Ovary (tissue), 3 donors: ENCODE measurements at regions not wholly inside any gene's neighbourhood (a gene's known extent, or its start where the extent isn't known, plus 50 kb on each side); places are given as distances from the start of the nearest gene placed in this dataset.

ENCODE experiments used
- POLR2A ChIP-seq: fragments of 450-650 bp; IDR thresholded peaks from one replicate; pipeline ENCODE4 v1.6.1; 2017; ENCODE audit warnings: antibody characterized with exemption, mild to moderate bottlenecking, moderate library complexity
- TF ChIP-seq, protein P1 (sequence below), 3 donors: fragments of 450-650 bp in 2 of 3; fragments of 200-600 bp in 1 of 3; IDR thresholded peaks; one replicate each; pipeline versions ENCODE4 v1.5.1 to v1.8.0; 2016 to 2022; ENCODE audit warnings: antibody characterized with exemption in 3 of 3, mild to moderate bottlenecking in 1 of 3
- donor health status: DM: no; HTN: no; CAD: no.

DNA sequence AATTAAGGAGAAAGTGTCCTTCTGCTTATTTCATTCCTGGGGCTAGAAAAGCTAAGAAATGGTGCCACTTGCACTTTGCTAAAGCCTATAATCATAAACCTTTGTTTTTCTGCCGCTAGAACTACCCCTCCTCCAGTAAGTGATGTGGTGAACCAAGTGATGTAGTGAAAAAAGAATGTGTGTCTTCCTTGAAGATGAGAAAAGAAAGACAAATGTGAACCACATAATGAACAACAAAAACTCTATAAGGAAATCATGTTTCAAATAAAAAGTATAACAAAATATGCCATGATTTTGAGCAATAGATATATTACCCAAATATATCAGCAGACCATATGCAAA lies 179.0 kb upstream of the SGCD start:
- TF ChIP-seq, protein P1, sequence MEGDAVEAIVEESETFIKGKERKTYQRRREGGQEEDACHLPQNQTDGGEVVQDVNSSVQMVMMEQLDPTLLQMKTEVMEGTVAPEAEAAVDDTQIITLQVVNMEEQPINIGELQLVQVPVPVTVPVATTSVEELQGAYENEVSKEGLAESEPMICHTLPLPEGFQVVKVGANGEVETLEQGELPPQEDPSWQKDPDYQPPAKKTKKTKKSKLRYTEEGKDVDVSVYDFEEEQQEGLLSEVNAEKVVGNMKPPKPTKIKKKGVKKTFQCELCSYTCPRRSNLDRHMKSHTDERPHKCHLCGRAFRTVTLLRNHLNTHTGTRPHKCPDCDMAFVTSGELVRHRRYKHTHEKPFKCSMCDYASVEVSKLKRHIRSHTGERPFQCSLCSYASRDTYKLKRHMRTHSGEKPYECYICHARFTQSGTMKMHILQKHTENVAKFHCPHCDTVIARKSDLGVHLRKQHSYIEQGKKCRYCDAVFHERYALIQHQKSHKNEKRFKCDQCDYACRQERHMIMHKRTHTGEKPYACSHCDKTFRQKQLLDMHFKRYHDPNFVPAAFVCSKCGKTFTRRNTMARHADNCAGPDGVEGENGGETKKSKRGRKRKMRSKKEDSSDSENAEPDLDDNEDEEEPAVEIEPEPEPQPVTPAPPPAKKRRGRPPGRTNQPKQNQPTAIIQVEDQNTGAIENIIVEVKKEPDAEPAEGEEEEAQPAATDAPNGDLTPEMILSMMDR (IDR thresholded peaks at IDR 0.05): no peak
- TF ChIP-seq POLR2A: no peak
